Breast epithelium (tissue), 3 donors: ENCODE measurements at regions not wholly inside any gene's neighbourhood (a gene's known extent, or its start where the extent isn't known, plus 50 kb on each side); places are given as distances from the start of the nearest gene placed in this dataset.

Source experiments
- CTCF ChIP-seq, 3 donors: fragments of 450-650 bp; IDR thresholded peaks; one replicate each; pipeline ENCODE4 v1.5.1; 2016 to 2017; ENCODE audit warnings: antibody characterized with exemption in 3 of 3, mild to moderate bottlenecking in 3 of 3, moderate library complexity in 3 of 3
- POLR2A ChIP-seq: fragments of 450-650 bp; IDR thresholded peaks from one replicate; pipeline ENCODE4 v1.6.1; 2016; ENCODE audit warnings: antibody characterized with exemption, mild to moderate bottlenecking, moderate library complexity

GRCh38 chr4:124487651-124488050 lies 224.9 kb downstream of the ANKRD50 start:
- TF ChIP-seq CTCF (IDR thresholded peaks at IDR 0.05) (no peak), POLR2A (no peak)
